ENCODE measurements at regions not wholly inside any gene's neighbourhood (a gene's known extent, or its start where the extent isn't known, plus 50 kb on each side); places are given as distances from the start of the nearest gene placed in this dataset.

DNA sequence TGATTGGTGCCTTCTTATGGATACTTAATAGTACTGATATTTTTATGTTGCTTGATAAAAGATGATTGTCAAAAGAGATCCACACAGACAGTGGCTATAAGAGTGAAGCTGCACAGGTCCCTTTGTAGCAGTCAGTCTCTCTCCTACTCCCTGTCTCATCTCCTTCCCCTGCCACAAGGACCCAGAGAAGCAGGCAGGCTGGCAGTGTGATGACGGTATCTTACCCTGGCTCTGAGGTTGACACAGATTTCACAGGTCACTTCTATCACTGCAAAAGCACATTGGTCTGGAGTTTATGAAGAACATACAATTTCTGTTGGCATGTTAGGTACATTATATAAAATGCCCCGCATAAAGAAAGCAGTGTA is 64.4 kb upstream of the AHR start:
- Histone ChIP-seq H3K27ac (ENCODE audit: insufficient read depth, low read length, poor library complexity, severe bottlenecking) (peak overlapping the region; percentile 92), H3K4me1 (ENCODE audit: control insufficient read depth, insufficient read depth, low read length, poor library complexity, severe bottlenecking) (peaks cover 18% of the 10 kb centered on the region), H3K4me3 (ENCODE audit: insufficient read depth, low read depth, low read length, poor library complexity, severe bottlenecking) (peak overlapping the region; percentile 18), H3K36me3 (ENCODE audit: control insufficient read depth, insufficient read depth, low read length) (no peaks in the 10 kb centered on the region), H3K27me3 (replicated peaks; ENCODE audit: control insufficient read depth, insufficient read depth, low read length, poor library complexity, severe bottlenecking) (no peaks in the 10 kb centered on the region), H3K9me3 (ENCODE audit: control insufficient read depth, low read length) (no peaks in the 10 kb centered on the region)
- peak; percentile 33 to 53 (median 44) for DNase-seq

DNA sequence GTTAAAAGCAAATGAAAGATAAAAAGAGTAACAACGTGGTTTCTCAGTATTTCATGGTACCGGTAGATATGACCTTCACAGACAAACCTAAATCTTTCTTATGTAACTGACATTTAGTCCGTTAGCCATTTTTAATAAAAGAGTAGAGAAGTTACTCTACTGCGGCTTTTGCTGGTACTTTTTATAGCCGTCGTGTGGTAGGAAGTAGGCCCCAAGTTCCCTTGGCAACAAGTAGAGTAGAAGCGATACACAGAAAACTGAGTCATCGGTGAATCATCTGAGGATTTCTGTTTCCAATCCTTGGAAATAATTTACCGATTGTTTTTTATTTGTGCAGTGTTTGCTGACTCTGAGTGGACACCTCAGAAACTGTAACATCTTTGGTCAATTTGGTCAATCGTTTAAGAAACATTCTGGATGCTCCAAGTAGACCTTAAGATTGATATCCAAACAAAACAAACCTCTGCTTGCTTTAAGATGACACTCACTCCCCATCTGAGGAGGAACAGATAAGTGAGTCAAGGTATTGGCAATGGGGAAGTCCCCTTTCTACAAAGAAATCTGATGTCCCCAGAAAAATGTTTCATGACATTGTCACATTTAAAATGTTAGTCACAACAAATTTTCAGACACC is 63.9 kb upstream of the AHR start:
- no peak overlapping the region for H3K4me3 ChIP-seq (ENCODE audit: insufficient read depth, low read depth, low read length, poor library complexity, severe bottlenecking)
- peak; percentile 62 to 70 (median 66) for DNase-seq
- H3K27ac ChIP-seq (ENCODE audit: insufficient read depth, low read length, poor library complexity, severe bottlenecking), result peak overlapping the region; percentile 92

DNA sequence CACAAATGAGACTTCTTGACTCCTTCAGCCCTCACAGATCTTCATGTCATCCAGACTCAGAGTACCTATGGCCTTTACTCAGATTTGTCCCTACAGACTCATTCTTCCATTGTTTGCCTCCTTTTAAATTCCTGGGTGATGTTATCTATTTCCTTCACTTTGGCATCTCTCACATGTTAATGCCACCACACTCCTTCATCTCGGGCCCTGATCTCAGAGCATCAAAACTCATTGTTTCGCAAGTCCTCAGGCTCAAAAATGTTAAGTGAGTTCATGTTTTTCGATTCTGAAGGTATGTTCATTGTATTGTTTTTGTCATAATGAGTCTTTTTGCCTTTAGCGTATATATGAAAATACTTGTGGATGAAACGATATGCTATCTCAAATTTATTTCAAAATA is 62.3 kb upstream of the AHR start:
- H3K4me3 ChIP-seq (ENCODE audit: insufficient read depth, low read depth, low read length, poor library complexity, severe bottlenecking), result no peak overlapping the region
- H3K27ac ChIP-seq (ENCODE audit: insufficient read depth, low read length, poor library complexity, severe bottlenecking), result peak overlapping the region; percentile 92

More for the DNA sequence above, 63.9 kb upstream of the AHR start:
- Histone ChIP-seq H3K9me3 (ENCODE audit: control insufficient read depth, low read length) (no peaks in the 10 kb centered on the region), H3K36me3 (ENCODE audit: control insufficient read depth, insufficient read depth, low read length) (no peaks in the 10 kb centered on the region), H3K27me3 (replicated peaks; ENCODE audit: control insufficient read depth, insufficient read depth, low read length, poor library complexity, severe bottlenecking) (no peaks in the 10 kb centered on the region), H3K4me1 (ENCODE audit: control insufficient read depth, insufficient read depth, low read length, poor library complexity, severe bottlenecking) (peaks cover 18% of the 10 kb centered on the region)

GRCh38 chr7:17236603-17237002 is 61.8 kb upstream of the AHR start:
- DNase-seq, result no peak
- peaks cover 18% of the 10 kb centered on the region for H3K4me1 ChIP-seq (ENCODE audit: control insufficient read depth, insufficient read depth, low read length, poor library complexity, severe bottlenecking)
- H3K27ac ChIP-seq (ENCODE audit: insufficient read depth, low read length, poor library complexity, severe bottlenecking), result no peak overlapping the region
- no peaks in the 10 kb centered on the region for H3K9me3 ChIP-seq (ENCODE audit: control insufficient read depth, low read length)
- H3K36me3 ChIP-seq (ENCODE audit: control insufficient read depth, insufficient read depth, low read length), result no peaks in the 10 kb centered on the region
- H3K27me3 ChIP-seq (replicated peaks; ENCODE audit: control insufficient read depth, insufficient read depth, low read length, poor library complexity, severe bottlenecking), result no peaks in the 10 kb centered on the region
- H3K4me3 ChIP-seq (ENCODE audit: insufficient read depth, low read depth, low read length, poor library complexity, severe bottlenecking), result no peak overlapping the region

More for the DNA sequence above, 62.3 kb upstream of the AHR start:
- DNase-seq, result no peak
- H3K4me1 ChIP-seq (ENCODE audit: control insufficient read depth, insufficient read depth, low read length, poor library complexity, severe bottlenecking), result peaks cover 18% of the 10 kb centered on the region
- no peaks in the 10 kb centered on the region for H3K36me3 ChIP-seq (ENCODE audit: control insufficient read depth, insufficient read depth, low read length)
- H3K9me3 ChIP-seq (ENCODE audit: control insufficient read depth, low read length), result no peaks in the 10 kb centered on the region
- no peaks in the 10 kb centered on the region for H3K27me3 ChIP-seq (replicated peaks; ENCODE audit: control insufficient read depth, insufficient read depth, low read length, poor library complexity, severe bottlenecking)

GRCh38 chr7:17239046-17239445 is 59.4 kb upstream of the AHR start:
- no peak overlapping the region for H3K4me3 ChIP-seq (ENCODE audit: insufficient read depth, low read depth, low read length, poor library complexity, severe bottlenecking)
- no peaks in the 10 kb centered on the region for H3K36me3 ChIP-seq (ENCODE audit: control insufficient read depth, insufficient read depth, low read length)
- peaks cover 12% of the 10 kb centered on the region for H3K4me1 ChIP-seq (ENCODE audit: control insufficient read depth, insufficient read depth, low read length, poor library complexity, severe bottlenecking)
- H3K27ac ChIP-seq (ENCODE audit: insufficient read depth, low read length, poor library complexity, severe bottlenecking), result no peak overlapping the region
- H3K27me3 ChIP-seq (replicated peaks; ENCODE audit: control insufficient read depth, insufficient read depth, low read length, poor library complexity, severe bottlenecking), result no peaks in the 10 kb centered on the region
- H3K9me3 ChIP-seq (ENCODE audit: control insufficient read depth, low read length), result no peaks in the 10 kb centered on the region
- DNase-seq, result no peak

DNA sequence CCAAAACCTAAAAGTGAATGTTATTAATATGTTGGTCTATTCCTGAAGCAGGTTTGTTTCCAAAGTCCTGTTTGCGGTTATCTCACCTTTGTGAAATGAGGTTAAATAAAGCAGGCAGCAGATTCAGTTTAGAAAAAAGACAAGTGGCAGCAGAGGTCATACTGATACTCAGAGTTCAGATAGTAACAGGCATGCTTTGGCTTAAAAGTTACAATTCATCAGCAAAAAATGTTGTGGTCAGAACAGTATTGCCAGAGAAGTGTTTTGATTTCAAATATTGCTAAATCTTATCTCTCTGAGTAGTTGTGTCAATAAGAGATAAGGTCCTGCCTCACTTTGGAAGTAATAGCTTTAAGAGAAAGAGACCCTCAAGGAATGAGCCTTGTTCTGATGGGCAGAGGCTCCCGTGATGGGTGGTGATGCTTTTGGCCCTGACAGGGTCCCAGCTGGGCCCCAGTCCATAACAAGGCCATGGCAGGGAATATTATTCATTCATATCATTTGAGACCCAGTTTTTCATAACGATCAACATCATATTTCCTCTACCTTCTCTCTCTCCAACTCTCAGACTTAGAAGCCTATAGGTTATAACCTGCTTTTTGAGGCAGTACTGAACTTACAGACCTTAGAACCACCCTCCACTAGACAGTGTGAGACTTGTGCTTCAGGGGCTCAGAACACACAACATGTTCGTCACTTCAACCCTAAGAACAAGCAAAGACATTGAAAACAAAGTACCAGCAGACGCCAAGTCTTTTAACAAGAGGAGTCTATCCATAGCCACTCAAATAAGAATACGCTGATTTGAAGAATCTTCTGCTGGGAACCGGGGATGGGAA is 58.5 kb upstream of the AHR start:
- no peak for DNase-seq
- Histone ChIP-seq H3K4me1 (ENCODE audit: control insufficient read depth, insufficient read depth, low read length, poor library complexity, severe bottlenecking) (peaks cover 11% of the 10 kb centered on the region), H3K36me3 (ENCODE audit: control insufficient read depth, insufficient read depth, low read length) (no peaks in the 10 kb centered on the region), H3K4me3 (ENCODE audit: insufficient read depth, low read depth, low read length, poor library complexity, severe bottlenecking) (no peak overlapping the region), H3K27ac (ENCODE audit: insufficient read depth, low read length, poor library complexity, severe bottlenecking) (no peak overlapping the region), H3K9me3 (ENCODE audit: control insufficient read depth, low read length) (no peaks in the 10 kb centered on the region), H3K27me3 (replicated peaks; ENCODE audit: control insufficient read depth, insufficient read depth, low read length, poor library complexity, severe bottlenecking) (no peaks in the 10 kb centered on the region)

DNA sequence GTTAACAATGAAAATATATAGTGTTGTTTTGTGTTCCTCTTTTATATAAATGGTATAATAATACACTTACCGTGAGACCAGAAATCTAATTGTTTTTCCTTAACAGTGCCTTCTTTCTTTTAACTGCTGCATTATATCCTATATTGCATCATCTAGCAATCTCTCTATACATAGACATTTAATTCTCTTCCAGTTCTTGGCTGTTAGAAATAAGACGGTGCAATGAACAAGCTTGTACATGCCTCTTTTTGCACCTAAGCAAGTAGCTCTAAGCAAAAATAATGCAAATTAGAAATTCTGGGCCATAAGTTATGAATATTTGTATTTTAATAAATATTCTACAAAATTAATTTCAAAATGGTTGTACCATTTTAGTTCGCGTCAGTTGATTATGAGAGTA is 55.9 kb upstream of the AHR start:
- Histone ChIP-seq H3K36me3 (ENCODE audit: control insufficient read depth, insufficient read depth, low read length) (no peaks in the 10 kb centered on the region), H3K9me3 (ENCODE audit: control insufficient read depth, low read length) (no peaks in the 10 kb centered on the region), H3K4me3 (ENCODE audit: insufficient read depth, low read depth, low read length, poor library complexity, severe bottlenecking) (no peak overlapping the region), H3K27me3 (replicated peaks; ENCODE audit: control insufficient read depth, insufficient read depth, low read length, poor library complexity, severe bottlenecking) (no peaks in the 10 kb centered on the region), H3K4me1 (ENCODE audit: control insufficient read depth, insufficient read depth, low read length, poor library complexity, severe bottlenecking) (no peaks in the 10 kb centered on the region), H3K27ac (ENCODE audit: insufficient read depth, low read length, poor library complexity, severe bottlenecking) (no peak overlapping the region)
- DNase-seq, result no peak

DNA sequence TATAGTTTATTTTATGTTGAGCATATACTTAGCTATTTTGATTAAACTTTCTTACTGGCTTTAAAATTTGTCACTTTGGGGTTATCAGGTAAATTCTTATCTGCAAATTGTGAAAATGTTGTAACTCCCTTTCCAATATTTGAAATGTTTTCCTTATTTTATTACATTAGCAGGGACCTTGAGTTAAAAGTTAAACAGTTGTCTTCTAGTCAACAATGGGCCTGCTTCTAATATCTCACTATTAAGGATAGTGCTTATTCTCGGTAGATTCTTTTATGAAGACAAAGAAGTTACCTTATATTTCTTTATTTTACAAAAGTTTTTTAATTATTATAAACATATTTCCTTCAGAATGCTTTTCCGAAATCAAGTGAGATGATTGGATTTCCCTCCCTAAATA is 53.7 kb upstream of the AHR start:
- DNase-seq, result no peak
- no peaks in the 10 kb centered on the region for H3K9me3 ChIP-seq (ENCODE audit: control insufficient read depth, low read length)
- no peaks in the 10 kb centered on the region for H3K4me1 ChIP-seq (ENCODE audit: control insufficient read depth, insufficient read depth, low read length, poor library complexity, severe bottlenecking)
- H3K36me3 ChIP-seq (ENCODE audit: control insufficient read depth, insufficient read depth, low read length), result no peaks in the 10 kb centered on the region
- no peak overlapping the region for H3K27ac ChIP-seq (ENCODE audit: insufficient read depth, low read length, poor library complexity, severe bottlenecking)
- no peaks in the 10 kb centered on the region for H3K27me3 ChIP-seq (replicated peaks; ENCODE audit: control insufficient read depth, insufficient read depth, low read length, poor library complexity, severe bottlenecking)
- no peak overlapping the region for H3K4me3 ChIP-seq (ENCODE audit: insufficient read depth, low read depth, low read length, poor library complexity, severe bottlenecking)

- H3K36me3 ChIP-seq (ENCODE audit: control insufficient read depth, insufficient read depth, low read length), result no peaks in the 10 kb centered on the region
- H3K9me3 ChIP-seq (ENCODE audit: control insufficient read depth, low read length), result no peaks in the 10 kb centered on the region
- H3K27me3 ChIP-seq (replicated peaks; ENCODE audit: control insufficient read depth, insufficient read depth, low read length, poor library complexity, severe bottlenecking), result no peaks in the 10 kb centered on the region
- DNase-seq, result no peak
- no peak overlapping the region for H3K4me3 ChIP-seq (ENCODE audit: insufficient read depth, low read depth, low read length, poor library complexity, severe bottlenecking)
- H3K27ac ChIP-seq (ENCODE audit: insufficient read depth, low read length, poor library complexity, severe bottlenecking), result no peak overlapping the region
- no peaks in the 10 kb centered on the region for H3K4me1 ChIP-seq (ENCODE audit: control insufficient read depth, insufficient read depth, low read length, poor library complexity, severe bottlenecking)
Measured at GRCh38 chr7:17247357-17247756, 51.1 kb upstream of the AHR start.

DNA sequence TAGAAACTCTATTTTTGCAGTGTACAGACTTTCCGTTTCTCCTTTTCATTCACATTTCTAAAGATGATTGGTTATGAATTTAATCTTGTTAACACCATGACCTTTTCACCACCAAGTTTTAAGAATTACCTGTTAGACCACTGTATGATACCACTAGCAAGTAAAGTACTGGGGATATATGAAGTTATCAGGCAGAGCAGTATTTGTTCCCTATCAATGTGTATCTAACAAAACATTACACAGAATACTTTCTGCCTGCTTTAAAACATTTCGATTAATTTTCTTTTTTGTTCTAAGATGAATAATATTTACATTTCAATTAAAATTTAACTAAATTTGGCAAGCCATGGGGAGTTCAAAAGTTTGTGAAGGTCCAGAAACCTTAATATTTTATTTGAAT is 49.9 kb upstream of the AHR start:
- Histone ChIP-seq H3K4me3 (ENCODE audit: insufficient read depth, low read depth, low read length, poor library complexity, severe bottlenecking) (no peak overlapping the region), H3K4me1 (ENCODE audit: control insufficient read depth, insufficient read depth, low read length, poor library complexity, severe bottlenecking) (no peaks in the 10 kb centered on the region), H3K27me3 (replicated peaks; ENCODE audit: control insufficient read depth, insufficient read depth, low read length, poor library complexity, severe bottlenecking) (no peaks in the 10 kb centered on the region), H3K9me3 (ENCODE audit: control insufficient read depth, low read length) (no peaks in the 10 kb centered on the region), H3K36me3 (ENCODE audit: control insufficient read depth, insufficient read depth, low read length) (no peaks in the 10 kb centered on the region), H3K27ac (ENCODE audit: insufficient read depth, low read length, poor library complexity, severe bottlenecking) (no peak overlapping the region)
- DNase-seq, result no peak

All from effector memory CD4-positive, alpha-beta T cell (primary cell).